ENCODE measurements at regions not wholly inside any gene's neighbourhood (a gene's known extent, or its start where the extent isn't known, plus 50 kb on each side); places are given as distances from the start of the nearest gene placed in this dataset.
A peak's percentile ranks its signal among the peaks of the same experiment; 100 is the strongest.

DNA sequence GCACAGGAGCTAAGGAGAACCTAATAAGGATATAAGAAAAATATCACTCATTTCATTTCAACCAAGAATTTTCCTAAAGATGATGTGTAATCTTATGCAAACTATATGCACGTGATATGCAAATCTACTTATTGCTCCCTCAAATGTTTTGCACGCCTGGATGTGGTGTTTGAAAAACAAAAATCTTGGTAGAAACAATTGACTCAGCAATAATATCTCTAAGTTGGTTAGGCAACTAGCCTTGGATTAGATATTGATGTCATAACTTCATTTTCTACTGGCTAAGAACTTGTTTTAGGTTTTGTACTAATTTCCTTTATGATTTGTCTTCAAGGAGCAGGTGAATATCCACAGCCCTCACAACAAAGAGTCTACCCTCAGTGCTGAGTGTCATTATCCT is 164.6 kb downstream of the TM2D1 start:
- H3K27me3 ChIP-seq (ENCODE audit: control insufficient read depth in 1 of 2, insufficient read depth in 2 of 2, low read length in 2 of 2): no peaks in the 10 kb centered on the region; a peak in 1 of 5 replicates
- H4K20me1 ChIP-seq (ENCODE audit: insufficient read depth, low read length): no peaks in the 10 kb centered on the region
- H3K9ac ChIP-seq (ENCODE audit: insufficient read depth, low read depth, low read length): no peak overlapping the region
- CTCF ChIA-PET (ENCODE audit: low intra/inter-chr PET ratio, low total read pairs): no interaction called here
- H3K4me2 ChIP-seq (ENCODE audit: low read depth, low read length): no peak overlapping the region
- intact Hi-C loops (cut with micrococcal nuclease; ENCODE audit: unreplicated experiment): no loop called here
- no peak overlapping the region for H2AFZ ChIP-seq (ENCODE audit: low read length)
- peaks cover under 1% of the 10 kb centered on the region; the same call in 1 of the 2 replicates for H3K9me3 ChIP-seq (ENCODE audit: low read length)
- 4% methylated on average over 2 of the region's 2 CpGs for WGBS (ENCODE audit: low lambda C conversion rate)
- FAIRE-seq (no peak), ATAC-seq (no peak), DNase-seq (ENCODE audit: low spot score) (no peak)
- H3K36me3 ChIP-seq (replicated peaks in 1 of 2; ENCODE audit: control insufficient read depth in 1 of 2, insufficient read depth in 2 of 2, low read length in 2 of 2): no peaks in the 10 kb centered on the region
- BruUV-seq (replicated peaks): no TSS peak
- in situ Hi-C loops (cut with HindIII; ENCODE audit: extremely low pct_ligation_motif_present, low pct_unique_long_range_greater_than_20kb): no loop called here
- H3K4me1 ChIP-seq (ENCODE audit: insufficient read depth, low read length): no peaks in the 10 kb centered on the region
- no peaks in the 10 kb centered on the region for H3K79me2 ChIP-seq (ENCODE audit: insufficient read depth, low read length)
- POLR2A ChIA-PET: no interaction called here
- no peak overlapping the region for H3K27ac ChIP-seq (ENCODE audit: extremely low read length, insufficient read depth, low read length)
- H3K4me3 ChIP-seq (replicated peaks in 1 of 3; ENCODE audit: insufficient read depth in 1 of 3, low read depth in 2 of 3, low read length in 3 of 3): no peak overlapping the region
- TF ChIP-seq ZNF766 (CRISPR knock-in tag; IDR thresholded peaks at IDR 0.05; ENCODE audit: borderline replicate concordance): no peak
- TF ChIP-seq WIZ (CRISPR knock-in tag; IDR thresholded peaks at IDR 0.05): no peak
- no peak for TF ChIP-seq ZBTB8A (CRISPR knock-in tag; IDR thresholded peaks at IDR 0.05; ENCODE audit: borderline replicate concordance, low read depth)
- no peak for TF ChIP-seq ZBTB49 (CRISPR knock-in tag; IDR thresholded peaks at IDR 0.05; ENCODE audit: borderline replicate concordance)
- peak; percentile 46 to 68; a peak in 3 of 4 replicates for TF ChIP-seq MAFK (conservative IDR thresholded peaks at IDR 0.05 in 1 of 2, IDR thresholded peaks at IDR 0.05 in 1 of 2; ENCODE audit: low read length in 2 of 2)
- TF ChIP-seq, protein P1, sequence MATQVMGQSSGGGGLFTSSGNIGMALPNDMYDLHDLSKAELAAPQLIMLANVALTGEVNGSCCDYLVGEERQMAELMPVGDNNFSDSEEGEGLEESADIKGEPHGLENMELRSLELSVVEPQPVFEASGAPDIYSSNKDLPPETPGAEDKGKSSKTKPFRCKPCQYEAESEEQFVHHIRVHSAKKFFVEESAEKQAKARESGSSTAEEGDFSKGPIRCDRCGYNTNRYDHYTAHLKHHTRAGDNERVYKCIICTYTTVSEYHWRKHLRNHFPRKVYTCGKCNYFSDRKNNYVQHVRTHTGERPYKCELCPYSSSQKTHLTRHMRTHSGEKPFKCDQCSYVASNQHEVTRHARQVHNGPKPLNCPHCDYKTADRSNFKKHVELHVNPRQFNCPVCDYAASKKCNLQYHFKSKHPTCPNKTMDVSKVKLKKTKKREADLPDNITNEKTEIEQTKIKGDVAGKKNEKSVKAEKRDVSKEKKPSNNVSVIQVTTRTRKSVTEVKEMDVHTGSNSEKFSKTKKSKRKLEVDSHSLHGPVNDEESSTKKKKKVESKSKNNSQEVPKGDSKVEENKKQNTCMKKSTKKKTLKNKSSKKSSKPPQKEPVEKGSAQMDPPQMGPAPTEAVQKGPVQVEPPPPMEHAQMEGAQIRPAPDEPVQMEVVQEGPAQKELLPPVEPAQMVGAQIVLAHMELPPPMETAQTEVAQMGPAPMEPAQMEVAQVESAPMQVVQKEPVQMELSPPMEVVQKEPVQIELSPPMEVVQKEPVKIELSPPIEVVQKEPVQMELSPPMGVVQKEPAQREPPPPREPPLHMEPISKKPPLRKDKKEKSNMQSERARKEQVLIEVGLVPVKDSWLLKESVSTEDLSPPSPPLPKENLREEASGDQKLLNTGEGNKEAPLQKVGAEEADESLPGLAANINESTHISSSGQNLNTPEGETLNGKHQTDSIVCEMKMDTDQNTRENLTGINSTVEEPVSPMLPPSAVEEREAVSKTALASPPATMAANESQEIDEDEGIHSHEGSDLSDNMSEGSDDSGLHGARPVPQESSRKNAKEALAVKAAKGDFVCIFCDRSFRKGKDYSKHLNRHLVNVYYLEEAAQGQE (IDR thresholded peaks at IDR 0.05; ENCODE audit: borderline replicate concordance in 1 of 2, low read depth in 1 of 2, low read length in 2 of 2): no peak
- peak; percentile 26; the same call in 1 of the 2 replicates for TF ChIP-seq MAFF (IDR thresholded peaks at IDR 0.05; ENCODE audit: low read depth, low read length)
- TF ChIP-seq ZNF484 (CRISPR knock-in tag; IDR thresholded peaks at IDR 0.05; ENCODE audit: borderline replicate concordance, low read depth): no peak
- TF ChIP-seq ZNF407 (CRISPR knock-in tag; IDR thresholded peaks at IDR 0.05; ENCODE audit: not compliant biosample characterization): no peak
- no peak for TF ChIP-seq SOX5 (CRISPR knock-in tag; IDR thresholded peaks at IDR 0.05; ENCODE audit: borderline replicate concordance)

Data from HepG2 (cell line).